GM10266 (cell line): ENCODE measurements at regions not wholly inside any gene's neighbourhood (a gene's known extent, or its start where the extent isn't known, plus 50 kb on each side); places are given as distances from the start of the nearest gene placed in this dataset.

Experiments
- DNase-seq: peaks from one replicate; pipeline ENCODE4 v3.0.0; 2012; ENCODE audit errors: extremely low spot score
- CTCF ChIP-seq: IDR thresholded peaks from 2 replicates; pipeline ENCODE4 v1.5.1; 2012; ENCODE audit warnings: mild to moderate bottlenecking, low read depth; ENCODE audit not compliant: control insufficient read depth, insufficient read depth; ENCODE audit errors: missing control alignments

DNA sequence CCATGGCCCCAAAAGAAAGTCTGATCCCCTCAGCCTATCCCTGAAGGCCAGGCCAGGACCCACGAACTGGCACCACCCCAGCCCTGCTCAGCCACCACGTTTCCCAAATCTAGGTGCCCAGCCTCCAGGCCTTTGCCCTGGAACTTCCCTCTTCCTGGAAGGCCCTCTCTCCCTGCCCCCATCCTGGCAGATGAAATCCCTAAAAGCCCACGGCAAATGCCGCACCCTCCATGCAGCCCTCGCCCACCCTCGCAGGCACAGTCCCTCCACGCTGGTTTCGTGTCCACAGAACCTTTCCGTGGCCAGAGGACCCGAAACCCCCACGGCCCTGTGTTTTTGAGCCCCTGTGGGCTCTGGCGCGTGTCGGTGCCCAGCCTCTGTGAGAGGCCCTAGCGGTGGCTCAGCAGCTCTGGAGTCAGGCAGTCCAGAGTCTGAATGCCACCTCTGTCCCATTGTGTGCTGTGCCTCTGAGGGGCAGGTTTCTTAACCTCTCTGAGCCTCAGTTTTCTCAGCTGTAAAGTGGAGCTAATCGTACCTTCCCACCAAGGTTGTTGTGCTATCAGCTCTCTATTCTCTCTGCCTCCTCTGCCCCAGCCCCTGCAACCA is 138.5 kb upstream of the IQSEC1 start:
- TF ChIP-seq CTCF, result no peak
- no peak for DNase-seq

- no peak for TF ChIP-seq CTCF
- DNase-seq, result no peak
These were observed 137.2 kb upstream of the IQSEC1 start for GRCh38 chr3:13210221-13210975.

GRCh38 chr3:13209634-13209997 is 136.4 kb upstream of the IQSEC1 start:
- TF ChIP-seq CTCF, result no peak
- no peak for DNase-seq

DNA sequence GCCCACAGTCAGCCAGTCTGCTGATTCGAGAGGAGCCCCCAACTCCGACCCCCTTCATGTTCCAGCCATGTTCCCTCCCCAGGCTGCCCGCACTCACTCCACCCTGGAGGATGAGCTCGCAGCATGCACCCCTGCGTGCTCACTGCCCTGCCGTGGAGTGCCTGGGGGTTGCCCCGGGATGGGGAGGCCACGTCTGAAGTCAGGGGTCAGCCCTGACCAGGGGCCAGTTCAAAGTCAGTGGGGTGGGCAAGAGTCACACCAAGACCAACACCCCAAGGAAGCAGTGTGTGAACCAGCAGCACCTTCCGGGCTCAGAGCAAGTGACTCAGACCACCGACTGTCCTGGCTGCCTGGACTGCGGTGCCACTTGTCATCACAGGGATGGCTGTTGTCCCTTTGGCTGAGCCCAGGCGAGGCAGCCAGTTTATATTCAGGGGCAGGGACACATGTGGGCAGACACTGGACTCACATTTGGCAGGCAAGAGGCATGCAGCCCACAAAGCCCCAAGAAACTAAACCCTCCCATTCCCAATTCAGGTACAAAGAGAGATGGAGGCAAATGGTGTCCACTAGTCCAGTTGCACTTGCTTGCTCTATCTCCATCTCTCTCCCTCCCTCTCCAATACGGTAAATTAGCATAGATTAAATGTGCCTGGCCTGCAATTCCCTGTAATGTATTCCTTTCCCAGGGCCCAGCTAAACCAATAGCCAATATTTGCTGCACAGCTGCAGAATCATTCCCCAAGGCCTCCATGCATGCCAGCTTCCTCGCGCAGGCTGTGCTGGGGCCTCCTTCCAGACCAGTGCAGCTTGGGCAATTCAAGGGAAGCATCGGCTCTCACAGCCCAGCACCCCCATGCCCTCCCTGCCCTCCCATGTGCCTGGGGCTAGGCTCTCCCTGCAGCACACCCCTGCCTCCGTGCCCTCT is 135.7 kb upstream of the IQSEC1 start:
- no peak for TF ChIP-seq CTCF
- DNase-seq, result no peak

DNA sequence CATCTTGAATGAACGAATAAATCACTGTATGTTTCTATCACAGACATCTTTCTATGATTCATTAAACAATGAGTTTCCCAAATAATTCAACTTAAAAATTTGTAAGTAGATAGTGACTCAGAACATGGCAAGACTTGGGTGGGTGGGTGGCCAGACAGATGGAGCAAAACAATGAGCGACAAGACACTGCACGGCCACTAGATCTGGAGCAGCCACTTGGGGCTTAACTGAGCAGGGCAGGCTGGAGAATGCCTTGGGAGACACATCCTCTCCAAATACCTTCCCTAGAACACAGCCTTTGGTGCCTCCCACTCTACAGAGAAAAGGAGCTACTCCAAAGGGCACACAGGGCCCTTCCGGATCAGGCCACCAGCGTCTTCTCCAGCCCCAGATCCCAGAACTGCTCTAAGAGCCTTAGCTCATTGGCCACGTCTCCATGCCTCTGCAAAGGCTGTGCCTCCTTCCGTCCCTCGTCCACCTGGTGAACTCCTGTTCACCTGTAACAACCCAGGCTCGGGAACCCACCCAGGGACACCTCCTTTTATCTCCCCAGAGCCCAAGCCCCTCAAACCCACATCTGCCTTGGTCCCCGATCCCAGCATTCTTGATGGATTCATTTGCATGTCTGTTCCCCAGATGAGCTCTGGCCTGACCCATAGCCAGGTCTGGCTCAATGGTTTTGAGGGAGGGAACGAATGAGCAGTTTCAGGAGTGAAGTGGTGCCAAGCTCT is 134.9 kb upstream of the IQSEC1 start:
- no peak for DNase-seq
- TF ChIP-seq CTCF, result no peak

- TF ChIP-seq CTCF, result no peak
- DNase-seq, result no peak
These were observed 134.3 kb upstream of the IQSEC1 start for GRCh38 chr3:13207578-13207922.
